ENCODE measurements at regions not wholly inside any gene's neighbourhood (a gene's known extent, or its start where the extent isn't known, plus 50 kb on each side); places are given as distances from the start of the nearest gene placed in this dataset.

- Histone ChIP-seq H3K9me2 (replicated peaks; ENCODE audit: insufficient read depth, low read length) (no peaks in the 10 kb centered on the region), H3K4me3 (ENCODE audit: low read length) (no peak overlapping the region), H3K27me3 (replicated peaks; ENCODE audit: insufficient read depth, low read length) (no peaks in the 10 kb centered on the region), H3F3A (ENCODE audit: insufficient read depth, low read length) (no peaks in the 10 kb centered on the region), H3K9ac (ENCODE audit: low read length) (no peak overlapping the region), H3K4me2 (ENCODE audit: low read depth, low read length) (no peak overlapping the region), H3K27ac (ENCODE audit: low read length) (no peak overlapping the region), H2AFZ (ENCODE audit: low read length) (no peak overlapping the region), H3K4me1 (ENCODE audit: low read length) (no peaks in the 10 kb centered on the region), H3K9me3 (replicated peaks; ENCODE audit: insufficient read depth, low read length) (no peaks in the 10 kb centered on the region), H3K36me3 (replicated peaks; ENCODE audit: insufficient read depth, low read length) (no peaks in the 10 kb centered on the region), H4K20me1 (ENCODE audit: insufficient read depth, low read length) (no peaks in the 10 kb centered on the region), H3K79me2 (ENCODE audit: low read length) (no peaks in the 10 kb centered on the region)
- no peak for DNase-seq
- TF ChIP-seq EZH2phosphoT487 (IDR thresholded peaks at IDR 0.05; ENCODE audit: low read length) (no peak), EZH2 (optimal IDR thresholded peaks at IDR 0.05; ENCODE audit: low read depth, low read length) (no peak)
- TF ChIP-seq, protein P1, sequence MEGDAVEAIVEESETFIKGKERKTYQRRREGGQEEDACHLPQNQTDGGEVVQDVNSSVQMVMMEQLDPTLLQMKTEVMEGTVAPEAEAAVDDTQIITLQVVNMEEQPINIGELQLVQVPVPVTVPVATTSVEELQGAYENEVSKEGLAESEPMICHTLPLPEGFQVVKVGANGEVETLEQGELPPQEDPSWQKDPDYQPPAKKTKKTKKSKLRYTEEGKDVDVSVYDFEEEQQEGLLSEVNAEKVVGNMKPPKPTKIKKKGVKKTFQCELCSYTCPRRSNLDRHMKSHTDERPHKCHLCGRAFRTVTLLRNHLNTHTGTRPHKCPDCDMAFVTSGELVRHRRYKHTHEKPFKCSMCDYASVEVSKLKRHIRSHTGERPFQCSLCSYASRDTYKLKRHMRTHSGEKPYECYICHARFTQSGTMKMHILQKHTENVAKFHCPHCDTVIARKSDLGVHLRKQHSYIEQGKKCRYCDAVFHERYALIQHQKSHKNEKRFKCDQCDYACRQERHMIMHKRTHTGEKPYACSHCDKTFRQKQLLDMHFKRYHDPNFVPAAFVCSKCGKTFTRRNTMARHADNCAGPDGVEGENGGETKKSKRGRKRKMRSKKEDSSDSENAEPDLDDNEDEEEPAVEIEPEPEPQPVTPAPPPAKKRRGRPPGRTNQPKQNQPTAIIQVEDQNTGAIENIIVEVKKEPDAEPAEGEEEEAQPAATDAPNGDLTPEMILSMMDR (IDR thresholded peaks at IDR 0.05; ENCODE audit: low read length) = no peak
These were observed 777.5 kb upstream of the ADGRL2 start for GRCh38 chr1:81023187-81023724.

DNA sequence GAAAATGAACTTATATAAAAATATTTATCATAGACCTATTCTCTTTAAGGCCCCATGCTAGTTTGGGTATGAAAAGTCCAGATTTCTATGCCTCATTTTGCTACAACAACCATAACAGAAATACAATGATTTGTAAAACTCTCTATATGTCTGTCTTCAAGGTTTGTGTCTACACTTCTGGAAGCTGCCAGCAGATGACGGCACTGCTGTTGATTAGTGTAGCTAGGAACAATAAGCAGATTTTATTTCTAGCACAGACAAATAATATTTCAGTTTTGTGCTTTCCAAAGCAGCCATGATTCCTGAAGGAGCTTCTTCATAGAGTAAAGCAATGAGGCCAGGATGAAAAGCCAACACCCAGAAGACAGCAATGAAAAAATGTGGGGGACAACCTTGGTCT is 779.6 kb upstream of the ADGRL2 start:
- Histone ChIP-seq H4K20me1 (ENCODE audit: insufficient read depth, low read length) (no peaks in the 10 kb centered on the region), H3K4me3 (ENCODE audit: low read length) (no peak overlapping the region), H3K9me2 (replicated peaks; ENCODE audit: insufficient read depth, low read length) (no peaks in the 10 kb centered on the region), H3K36me3 (replicated peaks; ENCODE audit: insufficient read depth, low read length) (no peaks in the 10 kb centered on the region), H3K79me2 (ENCODE audit: low read length) (no peaks in the 10 kb centered on the region), H3K9ac (ENCODE audit: low read length) (no peak overlapping the region), H3K4me1 (ENCODE audit: low read length) (no peaks in the 10 kb centered on the region), H3F3A (ENCODE audit: insufficient read depth, low read length) (no peaks in the 10 kb centered on the region), H3K9me3 (replicated peaks; ENCODE audit: insufficient read depth, low read length) (no peaks in the 10 kb centered on the region), H3K27me3 (replicated peaks; ENCODE audit: insufficient read depth, low read length) (no peaks in the 10 kb centered on the region), H3K27ac (ENCODE audit: low read length) (no peak overlapping the region), H2AFZ (ENCODE audit: low read length) (no peak overlapping the region), H3K4me2 (ENCODE audit: low read depth, low read length) (no peak overlapping the region)
- DNase-seq = no peak
- TF ChIP-seq, protein P1 (IDR thresholded peaks at IDR 0.05; ENCODE audit: low read length) = no peak
- TF ChIP-seq EZH2 (optimal IDR thresholded peaks at IDR 0.05; ENCODE audit: low read depth, low read length) = no peak

- Histone ChIP-seq H3K4me2 (ENCODE audit: low read depth, low read length) (no peak overlapping the region), H3K27me3 (replicated peaks; ENCODE audit: insufficient read depth, low read length) (no peaks in the 10 kb centered on the region), H4K20me1 (ENCODE audit: insufficient read depth, low read length) (no peaks in the 10 kb centered on the region), H3K27ac (ENCODE audit: low read length) (no peak overlapping the region), H3K9me3 (replicated peaks; ENCODE audit: insufficient read depth, low read length) (no peaks in the 10 kb centered on the region), H3K4me1 (ENCODE audit: low read length) (no peaks in the 10 kb centered on the region), H3F3A (ENCODE audit: insufficient read depth, low read length) (no peaks in the 10 kb centered on the region), H3K9ac (ENCODE audit: low read length) (no peak overlapping the region), H3K36me3 (replicated peaks; ENCODE audit: insufficient read depth, low read length) (no peaks in the 10 kb centered on the region), H3K9me2 (replicated peaks; ENCODE audit: insufficient read depth, low read length) (no peaks in the 10 kb centered on the region), H3K4me3 (ENCODE audit: low read length) (no peak overlapping the region), H2AFZ (ENCODE audit: low read length) (no peak overlapping the region), H3K79me2 (ENCODE audit: low read length) (no peaks in the 10 kb centered on the region)
- TF ChIP-seq EZH2phosphoT487 (IDR thresholded peaks at IDR 0.05; ENCODE audit: low read length) (no peak), EZH2 (optimal IDR thresholded peaks at IDR 0.05; ENCODE audit: low read depth, low read length) (no peak)
- TF ChIP-seq, protein P1 (IDR thresholded peaks at IDR 0.05; ENCODE audit: low read length) = no peak
- no peak for DNase-seq
These were observed 780.2 kb upstream of the ADGRL2 start for GRCh38 chr1:81020506-81020905.

All from MM.1S (cell line).